Psoas muscle (tissue), 7 donors: ENCODE measurements at regions not wholly inside any gene's neighbourhood (a gene's known extent, or its start where the extent isn't known, plus 50 kb on each side); places are given as distances from the start of the nearest gene placed in this dataset.

Source experiments
- ATAC-seq, 4 donors: fragments of 200-7000 bp; cut with Tn5 transposase; one replicate each; pipeline ENCODE4 v1.9.1; 2020; ENCODE audit warnings: moderate library complexity in 3 of 4, mild to moderate bottlenecking in 2 of 4
- DNase-seq, 2 donors: peaks; one replicate each; pipeline ENCODE4 v3.0.0-alpha.2; 2020
- H3K27ac ChIP-seq: fragments of 200-600 bp; one replicate; pipeline ENCODE4 v1.8.0; 2022
- H3K27me3 ChIP-seq, 3 donors: fragments of 200-600 bp in 1 of 3; one replicate each; pipeline versions ENCODE4 v1.6.1 to v1.8.0; 2013 to 2022; ENCODE audit warnings: low read length in 2 of 3, mild to moderate bottlenecking in 2 of 3, moderate library complexity in 1 of 3; ENCODE audit not compliant: insufficient read depth in 3 of 3
- H3K36me3 ChIP-seq, 2 donors: fragments of 200-600 bp in 1 of 2; one replicate each; pipeline versions ENCODE4 v1.6.1 to v1.8.0; 2013 to 2022; ENCODE audit warnings: low read depth in 1 of 2, mild to moderate bottlenecking in 1 of 2, moderate library complexity in 1 of 2; ENCODE audit not compliant: insufficient read depth in 1 of 2
- H3K4me1 ChIP-seq: fragments of 200-600 bp; one replicate; pipeline ENCODE4 v1.8.0; 2022
- H3K4me3 ChIP-seq: fragments of 200-600 bp; one replicate; pipeline ENCODE4 v1.8.0; 2022; ENCODE audit warnings: mild to moderate bottlenecking
- H3K9me3 ChIP-seq: fragments of 200-600 bp; one replicate; pipeline ENCODE4 v1.8.0; 2022
- CTCF ChIP-seq: fragments of 200-600 bp; IDR thresholded peaks from one replicate; pipeline ENCODE4 v1.8.0; 2022; ENCODE audit warnings: antibody characterized with exemption
- WGBS, 3 donors: extraction: QIAGEN DNeasy Blood & Tissue Kit; methylation state at CpG; one replicate each; pipeline versions ENCODE4 v1.1.6 to v1.1.7; 2013; 5-methylcytosine and 5-hydroxymethylcytosine counted together
- intact Hi-C, 2 donors: fragments of 100-400 bp; cut with DNase I; formaldehyde crosslinking; loops; one replicate each; pipeline versions ENCODE4 v1.11.0 to v1.14.2; 2022
- donor health status: healthy with polysubstance abuse.
- donor health status: DM: no; HTN: no; CAD: no; lungs with moderate emphysema.
- donor health status: Bipolar disorder and iron deficiency.
- donor health status: healthy.
- donor health status: DM: yes; HTN: yes; CAD: no.
- donor health status: DM: no; HTN: no; CAD: no.
- donor health status: DM: yes; HTN: yes; CAD: no.

- ATAC-seq (no peak), DNase-seq (no peak)
- TF ChIP-seq CTCF = no peak
- H3K27ac ChIP-seq = no peak overlapping the region
- H3K4me1 ChIP-seq = no peaks in the 10 kb centered on the region
- no peak overlapping the region for H3K4me3 ChIP-seq
- no peaks in the 10 kb centered on the region for H3K36me3 ChIP-seq
- H3K9me3 ChIP-seq = no peaks in the 10 kb centered on the region
- WGBS, 3 donors = 93 to 98% (median 95%) methylated on average over 3 of the region's 3 CpGs
- intact Hi-C loops = no loop called here
- H3K27me3 ChIP-seq = no peaks in the 10 kb centered on the region
These were observed 193.8 kb downstream of the LYPLAL1 start for GRCh38 chr1:219367496-219367895.

- 81 to 98% (median 86%) methylated on average over 1 of the region's 1 CpG for WGBS, 3 donors
- Histone ChIP-seq H3K9me3 (no peaks in the 10 kb centered on the region), H3K4me3 (no peak overlapping the region), H3K27me3 (no peaks in the 10 kb centered on the region), H3K27ac (no peak overlapping the region), H3K4me1 (no peaks in the 10 kb centered on the region), H3K36me3 (no peaks in the 10 kb centered on the region)
- TF ChIP-seq CTCF = no peak
- ATAC-seq (no peak), DNase-seq (no peak)
- intact Hi-C loops = no loop called here
These were observed 191.8 kb downstream of the LYPLAL1 start for GRCh38 chr1:219365451-219365850.

DNA sequence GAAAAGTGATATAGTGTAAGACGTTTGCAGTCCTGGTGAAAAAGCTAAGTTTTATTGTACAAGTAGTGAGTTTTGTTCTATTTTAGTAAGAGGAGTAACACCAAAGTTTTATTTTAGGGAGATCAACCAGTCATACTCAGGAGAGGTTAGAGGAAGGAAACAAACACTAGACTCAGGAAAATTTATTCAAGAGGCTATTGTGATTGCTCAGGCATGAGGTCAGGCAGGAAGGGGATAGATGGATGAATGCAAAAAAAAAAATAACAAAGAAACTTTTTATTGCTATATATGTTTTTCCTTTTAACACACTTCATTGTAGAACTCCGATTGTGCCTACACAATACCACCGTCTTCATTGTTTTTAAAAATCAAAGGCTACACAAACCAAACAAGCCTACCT lies 189.0 kb downstream of the LYPLAL1 start:
- H3K36me3 ChIP-seq = no peaks in the 10 kb centered on the region
- WGBS, 3 donors = 73 to 86% (median 76%) methylated on average over 3 of the region's 3 CpGs
- ATAC-seq = no peak
- no peaks in the 10 kb centered on the region for H3K27me3 ChIP-seq
- intact Hi-C loops = no loop called here
- H3K27ac ChIP-seq = no peak overlapping the region
- H3K4me3 ChIP-seq = no peak overlapping the region
- no peak for DNase-seq
- no peaks in the 10 kb centered on the region for H3K4me1 ChIP-seq
- no peaks in the 10 kb centered on the region for H3K9me3 ChIP-seq
- no peak for TF ChIP-seq CTCF

DNA sequence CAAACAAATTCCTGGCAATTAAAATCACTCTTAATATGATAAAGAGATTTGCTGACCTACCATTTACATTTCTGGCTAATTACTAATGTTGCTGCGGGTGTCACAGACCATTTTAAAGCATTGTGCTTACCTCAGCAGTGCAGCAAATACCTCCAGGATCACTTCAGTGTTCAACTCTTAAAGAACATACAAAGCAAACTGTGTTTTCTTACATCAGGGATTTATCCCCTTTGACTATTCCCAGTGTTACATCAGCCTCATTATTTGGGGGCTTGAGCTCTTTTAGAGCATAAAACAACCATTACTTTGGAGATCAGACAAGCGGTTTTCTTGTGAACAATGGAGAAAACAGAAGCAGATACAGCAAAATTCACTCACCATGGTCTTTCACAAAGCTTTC lies 185.4 kb downstream of the LYPLAL1 start:
- H3K36me3 ChIP-seq = no peaks in the 10 kb centered on the region
- WGBS, 3 donors = 67 to 81% (median 67%) methylated on average over 2 of the region's 2 CpGs
- ATAC-seq (no peak), DNase-seq (no peak)
- no peak overlapping the region for H3K4me3 ChIP-seq
- no peak overlapping the region for H3K27ac ChIP-seq
- no peaks in the 10 kb centered on the region for H3K9me3 ChIP-seq
- no peaks in the 10 kb centered on the region for H3K27me3 ChIP-seq
- no peak for TF ChIP-seq CTCF
- intact Hi-C loops = no loop called here
- H3K4me1 ChIP-seq = no peaks in the 10 kb centered on the region

DNA sequence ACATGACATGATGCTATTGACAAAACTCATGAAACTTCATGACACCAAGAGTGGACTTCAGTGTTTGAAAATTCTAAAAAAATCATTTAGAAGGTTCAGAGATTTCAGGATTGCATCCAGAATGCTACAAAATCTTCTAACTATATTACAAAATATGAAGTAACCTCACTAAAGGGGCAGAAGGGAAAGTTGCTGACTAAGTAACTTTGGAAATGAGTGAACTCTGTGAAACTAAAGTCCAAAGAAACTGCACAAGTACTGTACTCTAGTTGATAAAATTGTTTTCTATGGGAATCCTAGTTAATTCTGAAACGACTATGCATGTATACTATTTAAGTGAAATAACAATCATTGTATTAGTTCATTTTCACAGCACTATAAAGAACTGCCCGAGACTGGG lies 184.4 kb downstream of the LYPLAL1 start:
- intact Hi-C loops = no loop called here
- ATAC-seq (no peak), DNase-seq (no peak)
- 92 to 97% (median 93%) methylated on average over 2 of the region's 2 CpGs for WGBS, 3 donors
- H3K27me3 ChIP-seq = no peaks in the 10 kb centered on the region
- no peak overlapping the region for H3K4me3 ChIP-seq
- H3K4me1 ChIP-seq = no peaks in the 10 kb centered on the region
- H3K36me3 ChIP-seq = no peaks in the 10 kb centered on the region
- no peaks in the 10 kb centered on the region for H3K9me3 ChIP-seq
- TF ChIP-seq CTCF = no peak
- H3K27ac ChIP-seq = no peak overlapping the region
